ENCODE measurements at regions not wholly inside any gene's neighbourhood (a gene's known extent, or its start where the extent isn't known, plus 50 kb on each side); places are given as distances from the start of the nearest gene placed in this dataset.

GRCh38 chr12:28793581-28794151, 355.4 kb upstream of the FAR2 start:
- no peak for DNase-seq
- no peak for TF ChIP-seq CTCF (IDR thresholded peaks at IDR 0.05)
- H3K27ac Mint-ChIP-seq: no peak overlapping the region
- no peak overlapping the region for H3K4me3 Mint-ChIP-seq
- peaks cover 14% of the 10 kb centered on the region for H3K9me3 Mint-ChIP-seq
- no peaks in the 10 kb centered on the region; the same call in none of the 2 replicates for H3K27me3 Mint-ChIP-seq (ENCODE audit: insufficient read depth)
- no peaks in the 10 kb centered on the region for H3K36me3 Mint-ChIP-seq (ENCODE audit: low read depth)
- H3K4me1 Mint-ChIP-seq (ENCODE audit: low read depth): no peaks in the 10 kb centered on the region

- no peaks in the 10 kb centered on the region; the same call in none of the 2 replicates for H3K27me3 Mint-ChIP-seq (ENCODE audit: insufficient read depth)
- H3K4me1 Mint-ChIP-seq (ENCODE audit: low read depth): no peaks in the 10 kb centered on the region
- no peak for DNase-seq
- no peaks in the 10 kb centered on the region for H3K36me3 Mint-ChIP-seq (ENCODE audit: low read depth)
- H3K27ac Mint-ChIP-seq: no peak overlapping the region
- no peak for TF ChIP-seq CTCF (IDR thresholded peaks at IDR 0.05)
- H3K9me3 Mint-ChIP-seq: peaks cover 14% of the 10 kb centered on the region
- H3K4me3 Mint-ChIP-seq: no peak overlapping the region
These were observed 354.9 kb upstream of the FAR2 start for GRCh38 chr12:28794211-28794610.

- Mint-ChIP-seq H3K36me3 (ENCODE audit: low read depth) (no peaks in the 10 kb centered on the region), H3K9me3 (peaks cover 16% of the 10 kb centered on the region), H3K4me3 (no peak overlapping the region), H3K27ac (no peak overlapping the region), H3K27me3 (ENCODE audit: insufficient read depth) (no peaks in the 10 kb centered on the region; the same call in none of the 2 replicates), H3K4me1 (ENCODE audit: low read depth) (no peaks in the 10 kb centered on the region)
- no peak for TF ChIP-seq CTCF (IDR thresholded peaks at IDR 0.05)
- no peak for DNase-seq
These were observed 354.3 kb upstream of the FAR2 start for GRCh38 chr12:28794786-28795185.

- Mint-ChIP-seq H3K4me3 (no peak overlapping the region), H3K27me3 (ENCODE audit: insufficient read depth) (no peaks in the 10 kb centered on the region; the same call in none of the 2 replicates), H3K36me3 (ENCODE audit: low read depth) (no peaks in the 10 kb centered on the region), H3K9me3 (peaks cover 20% of the 10 kb centered on the region), H3K4me1 (ENCODE audit: low read depth) (no peaks in the 10 kb centered on the region), H3K27ac (no peak overlapping the region)
- no peak for DNase-seq
- no peak for TF ChIP-seq CTCF (IDR thresholded peaks at IDR 0.05)
These were observed 353.8 kb upstream of the FAR2 start for GRCh38 chr12:28795311-28795710.

- H3K36me3 Mint-ChIP-seq (ENCODE audit: low read depth): no peaks in the 10 kb centered on the region
- TF ChIP-seq CTCF (IDR thresholded peaks at IDR 0.05): no peak
- no peak overlapping the region for H3K27ac Mint-ChIP-seq
- H3K4me1 Mint-ChIP-seq (ENCODE audit: low read depth): no peaks in the 10 kb centered on the region
- H3K9me3 Mint-ChIP-seq: peaks cover 17% of the 10 kb centered on the region
- peaks cover 2% of the 10 kb centered on the region; the same call in 1 of the 2 replicates for H3K27me3 Mint-ChIP-seq (ENCODE audit: insufficient read depth)
- H3K4me3 Mint-ChIP-seq: no peak overlapping the region
- no peak for DNase-seq
These were observed 349.7 kb upstream of the FAR2 start for GRCh38 chr12:28799348-28799747.
